ENCODE measurements at regions not wholly inside any gene's neighbourhood (a gene's known extent, or its start where the extent isn't known, plus 50 kb on each side); places are given as distances from the start of the nearest gene placed in this dataset.

DNA sequence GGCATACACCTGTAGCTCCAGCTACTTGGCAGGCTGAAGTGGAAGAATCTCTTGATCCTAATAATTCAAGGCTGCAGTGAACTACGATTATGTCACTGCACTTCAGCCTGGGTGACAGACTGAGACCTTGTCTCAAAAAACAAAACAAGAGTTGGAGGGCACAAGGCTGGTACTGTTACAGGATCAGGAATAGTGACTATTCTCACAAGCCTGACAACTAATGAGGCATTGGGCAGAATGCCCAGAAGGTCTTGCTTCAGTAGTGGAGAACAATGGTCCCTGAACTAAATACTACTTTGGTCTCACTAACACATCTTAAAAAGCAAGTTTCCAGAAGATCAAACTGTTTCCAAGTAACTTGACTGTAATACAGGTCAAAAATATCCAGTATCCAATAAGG lies 182.9 kb upstream of the RFX3 start:
- no peak for TF ChIP-seq CTCF (IDR thresholded peaks at IDR 0.05 in 4 of 5, conservative IDR thresholded peaks at IDR 0.05 in 1 of 5)
- no peak for TF ChIP-seq POLR2A (IDR thresholded peaks at IDR 0.05)

Measured in gastrocnemius medialis (tissue), 4 donors.